GM23248 (cell line): ENCODE measurements at regions not wholly inside any gene's neighbourhood (a gene's known extent, or its start where the extent isn't known, plus 50 kb on each side); places are given as distances from the start of the nearest gene placed in this dataset.

ENCODE experiments used
- EZH2 ChIP-seq: fragments of 200-600 bp; sonication (generic); IDR thresholded peaks from 2 replicates; pipeline ENCODE4 v1.6.1; 2018; ENCODE audit warnings: antibody characterized with exemption, mild to moderate bottlenecking; ENCODE audit not compliant: insufficient read depth, poor library complexity, severe bottlenecking
- EZH2phosphoT487 ChIP-seq: fragments of 200-600 bp; sonication (generic); IDR thresholded peaks from 2 replicates; pipeline ENCODE4 v1.6.1; 2018; ENCODE audit warnings: antibody characterized with exemption, moderate library complexity, mild to moderate bottlenecking, low read depth; ENCODE audit not compliant: insufficient read depth

DNA sequence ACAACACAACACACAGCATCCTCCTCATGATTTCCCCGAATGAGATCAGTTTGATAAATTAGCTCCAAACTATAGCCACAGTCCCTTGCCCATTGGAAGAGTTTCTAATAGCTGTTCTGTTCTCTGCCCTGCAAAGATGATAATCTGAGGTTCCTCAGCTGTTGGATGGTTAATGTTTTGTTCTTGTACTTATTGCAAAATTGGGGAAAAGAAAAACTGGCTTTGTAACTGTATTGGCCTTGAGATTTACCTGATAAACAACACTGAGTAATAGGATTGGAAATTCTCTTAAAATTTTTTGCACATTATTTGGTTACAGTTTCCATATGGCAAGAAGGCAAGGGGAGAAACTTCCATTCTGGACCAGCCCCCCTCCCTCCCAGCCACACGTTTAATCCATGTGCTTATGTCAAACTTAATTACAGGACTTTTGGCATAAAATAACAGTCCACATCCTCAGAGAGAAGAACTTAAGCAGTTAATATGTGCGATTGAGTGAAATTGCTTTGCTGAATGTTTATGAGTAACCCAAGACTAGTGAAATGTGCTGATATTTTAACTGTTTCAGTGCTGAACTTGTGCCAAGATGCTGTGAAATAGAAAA lies 119.1 kb upstream of the ZFHX3 start:
- no peak for TF ChIP-seq EZH2
- TF ChIP-seq EZH2phosphoT487, result no peak
